Tibial nerve (tissue), 4 donors: ENCODE measurements at regions not wholly inside any gene's neighbourhood (a gene's known extent, or its start where the extent isn't known, plus 50 kb on each side); places are given as distances from the start of the nearest gene placed in this dataset.

Experiments
- EP300 ChIP-seq, 2 donors: sonication (generic); formaldehyde crosslinking; IDR thresholded peaks; one replicate each; pipeline ENCODE4 v1.6.1; 2017; ENCODE audit warnings: antibody characterized with exemption in 2 of 2, mild to moderate bottlenecking in 1 of 2
- POLR2A ChIP-seq, 2 donors: fragments of 450-650 bp; IDR thresholded peaks; one replicate each; pipeline ENCODE4 v1.6.1; 2017; ENCODE audit warnings: antibody characterized with exemption in 2 of 2, mild to moderate bottlenecking in 2 of 2, moderate library complexity in 2 of 2
- TF ChIP-seq, protein P1 (sequence below), 5 experiments: fragments of 200-600 bp in 3 of 5; fragments of 450-650 bp in 2 of 5; sonication (generic) in 3 of 5; IDR thresholded peaks; one replicate each; pipeline ENCODE4 v1.5.1; 2016 to 2019; ENCODE audit warnings: antibody characterized with exemption in 5 of 5, mild to moderate bottlenecking in 3 of 5, moderate library complexity in 2 of 5

DNA sequence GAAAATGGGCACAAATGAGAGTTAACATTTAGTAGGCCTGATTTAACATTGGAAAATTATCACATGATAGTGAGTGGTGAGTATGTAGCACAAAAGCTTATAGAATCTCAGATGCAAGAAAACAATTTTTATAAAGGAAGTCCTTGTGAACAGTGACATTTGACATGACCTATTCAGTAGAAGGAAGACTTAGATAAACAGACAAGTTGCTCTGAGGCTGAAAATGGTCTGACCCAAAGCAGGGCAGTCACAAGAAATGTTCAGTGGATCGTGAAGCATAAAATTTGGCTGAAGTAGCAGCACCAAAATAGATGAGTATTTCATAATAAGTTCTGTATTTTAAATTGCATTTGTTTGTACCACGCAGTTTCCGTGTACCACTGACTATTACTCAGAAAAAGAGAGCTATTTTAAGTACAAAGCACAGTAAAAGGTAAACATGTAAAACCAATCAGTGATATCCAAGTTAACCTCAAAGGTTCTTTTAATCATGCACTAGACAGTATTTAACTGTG, 605.7 kb upstream of the PABPC4L start:
- TF ChIP-seq, protein P1, sequence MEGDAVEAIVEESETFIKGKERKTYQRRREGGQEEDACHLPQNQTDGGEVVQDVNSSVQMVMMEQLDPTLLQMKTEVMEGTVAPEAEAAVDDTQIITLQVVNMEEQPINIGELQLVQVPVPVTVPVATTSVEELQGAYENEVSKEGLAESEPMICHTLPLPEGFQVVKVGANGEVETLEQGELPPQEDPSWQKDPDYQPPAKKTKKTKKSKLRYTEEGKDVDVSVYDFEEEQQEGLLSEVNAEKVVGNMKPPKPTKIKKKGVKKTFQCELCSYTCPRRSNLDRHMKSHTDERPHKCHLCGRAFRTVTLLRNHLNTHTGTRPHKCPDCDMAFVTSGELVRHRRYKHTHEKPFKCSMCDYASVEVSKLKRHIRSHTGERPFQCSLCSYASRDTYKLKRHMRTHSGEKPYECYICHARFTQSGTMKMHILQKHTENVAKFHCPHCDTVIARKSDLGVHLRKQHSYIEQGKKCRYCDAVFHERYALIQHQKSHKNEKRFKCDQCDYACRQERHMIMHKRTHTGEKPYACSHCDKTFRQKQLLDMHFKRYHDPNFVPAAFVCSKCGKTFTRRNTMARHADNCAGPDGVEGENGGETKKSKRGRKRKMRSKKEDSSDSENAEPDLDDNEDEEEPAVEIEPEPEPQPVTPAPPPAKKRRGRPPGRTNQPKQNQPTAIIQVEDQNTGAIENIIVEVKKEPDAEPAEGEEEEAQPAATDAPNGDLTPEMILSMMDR (IDR thresholded peaks at IDR 0.05): no peak
- TF ChIP-seq POLR2A (IDR thresholded peaks at IDR 0.05) (no peak), EP300 (IDR thresholded peaks at IDR 0.05) (no peak)
